ENCODE measurements at regions not wholly inside any gene's neighbourhood (a gene's known extent, or its start where the extent isn't known, plus 50 kb on each side); places are given as distances from the start of the nearest gene placed in this dataset.
"Not testable (repeated sequence)": the region's sequence is repeated elsewhere in the genome, so short reads cannot be mapped to it uniquely, and the experiment has no call there.

DNA sequence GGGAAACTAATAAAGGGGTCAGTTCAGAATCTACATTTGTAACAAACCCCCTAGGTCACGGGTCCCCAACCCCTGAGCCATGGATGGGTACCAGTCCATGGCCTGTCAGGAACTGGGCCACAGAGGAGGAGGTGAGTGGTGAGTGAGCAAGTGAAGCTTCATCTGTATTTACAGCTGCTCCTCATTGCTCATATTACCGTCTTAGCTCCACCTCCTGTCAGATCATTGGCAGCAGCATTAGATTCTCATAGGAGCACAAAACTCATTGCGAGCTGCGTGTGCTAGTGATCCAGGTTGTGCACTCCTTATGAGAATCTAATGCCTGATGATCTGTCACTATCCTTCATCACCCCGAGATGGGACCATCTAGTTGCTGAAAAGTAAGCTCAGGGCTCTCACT lies 88.4 kb upstream of the MPP7 start:
- DNase-seq = no peak

DNA sequence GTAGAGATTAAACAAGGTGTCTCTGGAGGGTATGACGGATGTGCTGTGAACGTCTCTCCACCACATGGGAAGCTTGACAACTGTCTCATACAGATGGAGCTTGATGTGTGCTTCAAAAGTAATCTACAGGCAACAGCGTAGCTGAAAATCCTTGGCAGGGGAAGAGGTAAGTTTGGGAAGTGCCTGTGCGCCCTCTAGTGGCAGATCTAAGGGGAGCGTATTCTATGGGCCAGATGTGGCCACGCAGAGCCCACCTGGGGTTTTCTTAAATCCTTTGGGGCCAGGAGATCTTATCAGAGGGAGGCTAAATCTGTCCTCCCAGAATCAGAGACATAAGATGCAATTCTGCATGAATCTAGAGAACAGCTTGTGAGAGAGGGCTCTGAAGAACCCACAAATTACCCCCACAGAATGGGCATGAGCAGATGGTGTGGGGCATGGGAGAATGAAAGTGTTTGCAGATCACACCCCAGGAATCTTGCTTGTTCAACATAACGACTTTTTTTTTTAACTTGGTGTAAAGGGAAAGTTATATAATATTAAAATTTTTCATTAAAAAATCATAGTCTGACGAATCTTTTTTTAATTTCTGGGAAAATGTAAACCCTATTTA lies 91.2 kb upstream of the MPP7 start:
- DNase-seq = peak; percentile 44 to 56

- DNase-seq = no peak
Observed at GRCh38 chr10:28396331-28396730, 93.5 kb upstream of the MPP7 start.

DNA sequence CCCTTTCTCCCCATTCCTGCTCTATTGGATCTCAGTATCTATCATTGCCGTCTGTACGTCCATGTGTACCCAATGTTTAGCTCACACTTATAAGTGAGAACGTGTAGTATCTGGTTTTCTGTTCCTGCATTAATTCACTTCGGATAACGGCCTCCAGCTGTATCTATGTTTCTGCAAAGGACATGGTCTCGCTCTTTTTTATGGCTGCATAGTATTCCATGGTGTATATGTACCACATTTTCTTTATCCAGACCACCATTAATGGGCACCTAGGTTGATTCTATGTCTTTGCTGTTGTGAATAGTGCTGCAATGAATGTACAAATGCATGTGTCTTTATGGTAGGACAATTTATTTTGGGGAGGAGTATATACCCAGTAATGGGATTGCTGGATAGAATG lies 94.4 kb upstream of the MPP7 start:
- DNase-seq = no peak

- no peak for DNase-seq
Observed at GRCh38 chr10:28400176-28400575, 97.3 kb upstream of the MPP7 start.

- no peak for DNase-seq
Observed at GRCh38 chr10:28400681-28401080, 97.8 kb upstream of the MPP7 start.

DNA sequence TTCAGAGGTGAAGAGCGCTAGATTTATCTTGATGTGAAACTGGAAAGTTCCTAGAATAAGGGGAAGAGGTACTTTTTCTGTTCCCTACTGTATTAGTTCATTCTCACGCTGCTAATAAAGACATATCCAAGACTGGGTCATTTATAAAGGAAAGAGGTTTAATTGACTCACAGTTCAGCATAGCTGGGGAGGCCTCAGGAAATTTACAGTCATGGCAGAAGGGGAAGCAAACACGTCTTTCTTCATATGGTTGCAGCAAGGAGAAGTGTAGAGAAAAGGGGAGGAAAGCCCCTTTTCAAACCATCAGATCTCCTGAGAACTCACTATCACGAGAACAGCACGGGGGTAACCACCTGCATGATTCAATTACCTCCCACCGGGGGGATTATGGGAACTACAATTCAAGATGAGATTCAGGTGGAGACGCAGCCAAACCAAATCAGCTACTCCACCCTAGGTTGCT lies 99.8 kb upstream of the MPP7 start:
- not testable (repeated sequence) for DNase-seq

- DNase-seq = no peak
Observed at GRCh38 chr10:28403090-28403489, 100.2 kb upstream of the MPP7 start.

- no peak for DNase-seq
Observed at GRCh38 chr10:28408237-28408777, 105.4 kb upstream of the MPP7 start.

DNA sequence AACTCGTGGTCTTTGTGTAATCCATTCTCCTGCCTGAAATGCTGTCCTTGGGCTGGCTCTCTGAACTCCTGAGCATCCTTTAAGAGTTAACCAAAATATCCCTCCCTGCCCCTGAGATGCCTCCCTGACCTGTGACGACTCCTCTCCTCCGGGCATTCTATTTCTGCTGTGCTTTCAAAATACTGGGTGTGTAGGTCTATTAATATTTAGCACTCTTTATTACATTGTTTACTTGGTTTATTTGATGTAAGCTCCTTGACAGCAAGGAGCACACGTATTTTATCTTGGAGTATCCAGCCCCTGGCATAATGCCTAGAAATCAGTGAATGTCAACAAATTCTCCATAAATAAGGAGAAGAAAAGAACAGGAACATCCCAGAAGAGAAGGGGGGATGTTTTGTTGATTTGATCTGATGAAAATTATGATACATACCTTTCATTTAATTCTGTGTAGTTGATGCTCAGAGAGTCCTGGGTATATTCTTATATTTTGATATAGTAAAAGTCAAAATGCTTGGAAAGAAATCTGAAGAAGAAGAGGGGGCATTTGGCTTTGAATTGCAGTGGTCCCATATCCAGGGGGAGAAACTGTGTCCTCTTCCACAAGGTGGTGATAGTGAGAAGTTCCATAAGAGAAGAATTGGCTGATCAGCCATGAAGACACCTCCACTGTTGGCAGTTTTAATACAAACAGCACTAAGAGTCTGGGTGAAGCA lies 107.7 kb upstream of the MPP7 start:
- no peak for DNase-seq

DNA sequence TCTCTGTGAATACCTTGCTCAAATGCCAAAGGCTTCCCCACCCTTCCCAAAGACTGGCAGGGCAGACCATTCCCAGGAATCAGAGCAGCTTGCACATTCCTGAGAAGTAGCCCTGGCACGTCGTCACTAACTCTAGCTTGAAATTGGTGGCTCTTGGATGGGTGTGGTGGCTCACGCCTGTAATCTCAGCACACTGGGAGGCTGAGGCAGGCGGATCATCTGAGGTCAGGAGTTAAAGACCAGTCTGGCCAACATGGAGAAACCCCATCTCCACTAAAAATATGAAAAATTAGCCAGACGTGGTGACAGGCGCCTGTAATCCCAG lies 108.2 kb upstream of the MPP7 start:
- DNase-seq = no peak

- no peak for DNase-seq
Observed at GRCh38 chr10:28411648-28412047, 108.8 kb upstream of the MPP7 start.

- no peak for DNase-seq
Observed at GRCh38 chr10:28418069-28418468, 114.8 kb upstream of the WAC start.

GRCh38 chr10:28425422-28425821 lies 107.5 kb upstream of the WAC start:
- no peak for DNase-seq

DNA sequence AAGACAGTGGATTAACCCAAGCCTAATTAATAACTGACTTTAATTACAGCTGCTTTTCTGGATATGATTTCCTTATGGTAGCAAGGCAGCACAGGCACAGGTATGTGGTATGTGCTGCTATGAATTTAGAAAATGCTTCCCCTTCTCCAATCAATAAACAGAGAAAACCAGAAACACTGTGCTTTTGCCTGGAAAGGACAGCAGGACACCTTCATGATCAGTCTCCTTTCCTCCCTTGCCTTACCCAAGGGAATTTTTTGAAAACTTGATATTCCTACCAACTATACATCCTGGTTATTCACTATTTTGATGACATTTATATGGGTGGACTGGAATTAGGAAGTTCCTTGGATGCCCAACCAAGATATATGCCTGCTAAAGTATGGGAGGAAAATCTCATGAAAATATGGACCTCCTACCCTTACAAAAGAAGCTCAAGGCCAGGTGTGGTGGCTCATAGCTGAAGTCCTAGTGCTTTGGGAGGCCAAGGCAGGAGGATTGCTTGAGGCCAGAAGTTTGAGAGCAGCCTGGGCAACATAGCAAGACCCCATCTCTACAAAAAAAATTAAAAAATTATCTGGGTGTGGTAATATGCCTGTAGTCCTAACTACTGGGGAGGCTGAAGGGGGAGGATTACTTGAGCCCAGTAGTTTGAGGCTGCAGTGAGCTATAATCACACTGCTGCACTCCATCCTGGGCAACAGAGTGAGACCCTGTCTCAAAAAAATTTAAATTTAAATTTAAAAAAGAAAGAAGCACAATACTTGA lies 106.3 kb upstream of the WAC start:
- DNase-seq = no peak

DNA sequence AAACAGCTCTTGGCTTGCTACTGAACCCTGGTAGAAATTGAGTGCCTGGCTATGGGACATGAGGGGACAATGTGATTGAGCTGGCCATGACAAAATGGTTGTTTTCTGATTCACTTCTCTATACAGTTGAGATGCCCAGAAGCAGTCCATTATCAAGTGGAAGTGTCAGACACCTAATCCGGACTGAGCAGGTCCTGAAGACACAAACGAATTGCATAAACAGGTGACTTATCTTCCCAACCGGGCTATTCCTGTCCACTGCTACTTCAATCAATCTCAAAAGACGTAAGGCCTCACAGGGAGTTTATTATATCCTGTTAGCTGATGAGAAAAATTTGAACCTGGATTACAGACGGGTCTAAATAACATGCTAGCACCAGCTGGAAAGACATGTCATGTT lies 105.5 kb upstream of the WAC start:
- no peak for DNase-seq

DNA sequence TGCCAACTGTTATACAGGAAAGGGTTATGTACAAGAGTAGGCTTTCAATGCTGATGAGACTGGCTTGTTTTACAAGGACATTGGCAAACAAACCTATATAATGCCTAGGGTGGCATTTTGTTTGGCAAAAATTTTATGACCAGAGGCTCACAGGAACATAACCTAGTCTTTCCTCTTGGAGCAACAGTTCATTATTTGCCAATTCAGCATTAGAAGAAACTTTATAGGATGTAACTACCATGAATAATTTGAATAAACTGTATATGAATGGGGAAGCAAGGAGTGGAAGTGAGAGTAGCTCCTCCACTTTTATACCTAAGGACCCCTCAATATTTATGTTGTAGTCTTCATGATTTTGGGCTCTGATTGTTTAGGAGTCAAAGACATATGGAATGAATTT lies 103.9 kb upstream of the WAC start:
- DNase-seq = no peak

GRCh38 chr10:28429573-28430216 lies 103.2 kb upstream of the WAC start:
- no peak for DNase-seq

- no peak for DNase-seq
Observed at GRCh38 chr10:28431139-28431538, 101.8 kb upstream of the WAC start.

GRCh38 chr10:28432210-28432676 lies 100.7 kb upstream of the WAC start:
- peak; percentile 41 to 57 for DNase-seq

GRCh38 chr10:28434063-28434462 lies 98.9 kb upstream of the WAC start:
- DNase-seq = no peak

DNA sequence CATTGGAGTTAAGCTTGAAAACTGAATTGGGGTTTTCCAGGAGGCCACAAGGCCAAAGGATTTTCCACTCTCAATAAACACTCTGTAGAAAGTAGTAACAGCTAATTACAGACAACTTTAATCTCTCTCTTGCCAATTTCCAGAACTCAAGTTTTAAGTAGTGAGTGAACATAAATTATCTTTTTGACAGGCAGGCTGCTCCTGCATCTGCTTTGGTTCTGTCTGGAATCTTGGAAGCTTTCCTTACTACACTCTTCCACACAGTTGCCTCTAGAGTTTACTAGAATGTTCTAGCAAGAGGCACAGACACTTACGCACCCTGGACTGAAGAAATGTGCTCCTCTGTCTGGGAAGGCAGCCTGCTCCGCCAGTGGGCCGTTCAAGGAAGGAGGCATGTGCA lies 90.5 kb upstream of the WAC start:
- no peak for DNase-seq
